OCI-LY7 (cell line): ENCODE measurements at regions not wholly inside any gene's neighbourhood (a gene's known extent, or its start where the extent isn't known, plus 50 kb on each side); places are given as distances from the start of the nearest gene placed in this dataset.

Experiments used
- EZH2phosphoT487 ChIP-seq: fragments of 200-600 bp; sonication (generic); IDR thresholded peaks from 2 replicates; pipeline ENCODE4 v1.6.1; 2018; ENCODE audit warnings: low read depth, borderline replicate concordance, mild to moderate bottlenecking, mixed run types, antibody characterized with exemption, low read length, moderate library complexity, mixed read lengths
- TF ChIP-seq, protein P1 (sequence below): fragments of 200-600 bp; sonication (generic); conservative IDR thresholded peaks from 2 replicates; pipeline ENCODE4 v1.5.1; 2014; ENCODE audit warnings: mild to moderate bottlenecking, antibody characterized with exemption, low read length, moderate library complexity, mixed read lengths

GRCh38 chr3:166499636-166500035 is 662.4 kb upstream of the BCHE start:
- TF ChIP-seq EZH2phosphoT487 = no peak
- TF ChIP-seq, protein P1, sequence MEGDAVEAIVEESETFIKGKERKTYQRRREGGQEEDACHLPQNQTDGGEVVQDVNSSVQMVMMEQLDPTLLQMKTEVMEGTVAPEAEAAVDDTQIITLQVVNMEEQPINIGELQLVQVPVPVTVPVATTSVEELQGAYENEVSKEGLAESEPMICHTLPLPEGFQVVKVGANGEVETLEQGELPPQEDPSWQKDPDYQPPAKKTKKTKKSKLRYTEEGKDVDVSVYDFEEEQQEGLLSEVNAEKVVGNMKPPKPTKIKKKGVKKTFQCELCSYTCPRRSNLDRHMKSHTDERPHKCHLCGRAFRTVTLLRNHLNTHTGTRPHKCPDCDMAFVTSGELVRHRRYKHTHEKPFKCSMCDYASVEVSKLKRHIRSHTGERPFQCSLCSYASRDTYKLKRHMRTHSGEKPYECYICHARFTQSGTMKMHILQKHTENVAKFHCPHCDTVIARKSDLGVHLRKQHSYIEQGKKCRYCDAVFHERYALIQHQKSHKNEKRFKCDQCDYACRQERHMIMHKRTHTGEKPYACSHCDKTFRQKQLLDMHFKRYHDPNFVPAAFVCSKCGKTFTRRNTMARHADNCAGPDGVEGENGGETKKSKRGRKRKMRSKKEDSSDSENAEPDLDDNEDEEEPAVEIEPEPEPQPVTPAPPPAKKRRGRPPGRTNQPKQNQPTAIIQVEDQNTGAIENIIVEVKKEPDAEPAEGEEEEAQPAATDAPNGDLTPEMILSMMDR = no peak
